NCI-H1092 treated with DMSO at 0.1 percent for 48 hours (cell line): ENCODE measurements at regions not wholly inside any gene's neighbourhood (a gene's known extent, or its start where the extent isn't known, plus 50 kb on each side); places are given as distances from the start of the nearest gene placed in this dataset.
"Not testable (repeated sequence)": the region's sequence is repeated elsewhere in the genome, so short reads cannot be mapped to it uniquely, and the experiment has no call there.

Experiments used
- DNase-seq: peaks from one replicate; lab custom pipeline; 2025; lab: John Stamatoyannopoulos, UW

DNA sequence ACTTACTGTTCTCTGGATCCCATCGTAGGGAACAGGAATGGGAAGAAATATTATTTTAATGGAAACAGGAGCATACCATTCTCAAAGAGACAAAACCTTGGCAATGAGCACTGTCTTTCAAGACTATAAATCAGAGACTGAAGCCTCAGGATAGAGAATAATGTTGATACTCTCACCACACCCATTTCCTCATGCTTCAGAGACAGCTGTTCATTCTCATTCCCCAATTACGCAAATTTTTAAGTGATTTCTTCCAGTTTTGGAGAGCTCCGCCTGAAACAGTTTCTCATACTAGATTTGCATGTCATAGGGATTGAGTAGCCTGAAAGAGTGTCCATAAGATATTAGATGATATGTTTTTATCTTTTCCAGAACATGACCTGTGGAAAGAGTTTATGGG is 290.5 kb upstream of the RASA1 start:
- DNase-seq = no peak

DNA sequence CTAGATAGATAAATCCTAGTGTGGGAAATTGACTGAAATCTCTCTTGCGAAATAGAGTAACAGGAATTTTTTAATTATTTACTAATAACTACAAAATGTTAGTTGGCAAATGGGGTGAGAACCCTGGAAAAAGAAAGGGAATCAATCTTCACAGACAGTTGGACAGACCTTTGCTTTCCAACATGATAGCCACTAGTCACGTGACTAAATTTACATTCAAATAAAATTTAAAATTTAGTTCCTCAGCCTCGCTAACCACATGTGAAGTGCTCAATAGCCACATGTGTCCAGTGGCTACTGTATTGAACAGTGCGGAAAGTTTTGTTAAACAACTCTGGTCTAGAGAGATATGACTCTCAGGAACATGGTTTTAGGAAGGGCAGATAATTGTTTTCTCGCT is 289.9 kb upstream of the RASA1 start:
- no peak for DNase-seq

DNA sequence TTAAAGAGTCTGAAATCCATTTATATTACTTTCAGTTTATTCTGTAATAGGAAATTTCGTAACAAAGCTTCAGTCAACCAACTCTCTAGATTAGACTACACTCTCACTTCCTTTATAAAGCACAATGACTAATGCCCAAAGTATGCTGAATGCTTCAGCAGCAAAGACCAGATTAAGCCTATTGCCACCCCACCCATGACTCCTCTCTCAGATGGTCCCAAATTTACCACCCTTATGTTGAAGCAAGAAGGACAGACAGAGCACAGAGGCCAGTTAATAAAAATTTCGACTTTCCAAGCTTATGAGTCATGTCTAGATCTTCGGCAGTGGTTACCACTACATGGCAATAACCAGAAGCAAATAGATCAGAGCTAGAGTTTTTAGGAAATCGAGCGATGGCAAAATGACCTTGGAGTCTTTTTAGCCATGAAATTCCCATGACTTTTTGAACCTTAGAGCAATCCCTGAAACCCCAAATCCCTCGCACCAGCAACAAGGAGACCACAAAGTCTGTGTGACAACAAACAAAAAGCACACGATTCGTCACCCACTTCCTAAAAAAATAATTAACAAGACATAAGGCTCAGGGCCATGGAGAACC is 287.8 kb upstream of the RASA1 start:
- no peak for DNase-seq

DNA sequence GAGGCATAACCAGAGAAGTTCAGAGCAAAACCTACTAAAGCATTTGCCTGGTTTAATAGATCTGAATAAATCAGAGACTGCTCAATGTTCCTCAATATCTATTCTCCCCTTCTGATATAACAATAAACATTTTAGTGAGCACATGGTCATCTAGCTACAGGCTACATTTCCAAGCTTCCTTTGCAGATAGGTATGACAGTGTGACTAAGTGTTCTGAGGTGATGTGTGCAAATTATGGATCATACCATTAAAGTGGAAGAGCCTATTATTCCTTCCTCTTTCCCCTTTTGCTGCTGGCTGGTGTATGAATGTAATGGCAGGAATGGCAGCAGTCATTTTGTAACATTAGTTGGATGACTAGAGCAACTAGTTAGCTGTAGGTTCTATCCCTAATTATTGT is 285.8 kb upstream of the RASA1 start:
- DNase-seq = no peak

GRCh38 chr5:86983208-86983607 is 284.5 kb upstream of the RASA1 start:
- no peak for DNase-seq

DNA sequence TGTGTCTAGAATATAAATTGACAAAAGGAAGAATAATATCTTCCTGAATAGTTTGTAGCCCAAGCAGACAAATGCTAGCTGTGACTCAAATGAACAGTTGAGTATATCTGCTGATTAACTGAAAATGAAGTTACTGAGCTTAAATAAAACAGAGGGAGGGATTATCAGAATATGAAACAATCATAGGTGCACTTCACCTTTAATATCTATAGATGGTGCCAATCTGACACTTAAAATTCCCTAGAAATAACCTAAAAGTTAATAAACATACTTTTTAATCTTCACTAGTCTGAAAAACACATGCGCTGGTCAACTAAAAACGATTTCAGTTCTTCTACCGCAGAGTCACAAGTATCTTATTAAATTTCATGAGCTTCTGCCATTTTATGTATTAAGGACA is 280.8 kb upstream of the RASA1 start:
- no peak for DNase-seq

- DNase-seq = no peak
Observed at GRCh38 chr5:86997516-86997915, 270.2 kb upstream of the RASA1 start.

- no peak for DNase-seq
Observed at GRCh38 chr5:86999951-87000350, 267.7 kb upstream of the RASA1 start.

- no peak for DNase-seq
Observed at GRCh38 chr5:87002485-87002884, 265.2 kb upstream of the RASA1 start.

DNA sequence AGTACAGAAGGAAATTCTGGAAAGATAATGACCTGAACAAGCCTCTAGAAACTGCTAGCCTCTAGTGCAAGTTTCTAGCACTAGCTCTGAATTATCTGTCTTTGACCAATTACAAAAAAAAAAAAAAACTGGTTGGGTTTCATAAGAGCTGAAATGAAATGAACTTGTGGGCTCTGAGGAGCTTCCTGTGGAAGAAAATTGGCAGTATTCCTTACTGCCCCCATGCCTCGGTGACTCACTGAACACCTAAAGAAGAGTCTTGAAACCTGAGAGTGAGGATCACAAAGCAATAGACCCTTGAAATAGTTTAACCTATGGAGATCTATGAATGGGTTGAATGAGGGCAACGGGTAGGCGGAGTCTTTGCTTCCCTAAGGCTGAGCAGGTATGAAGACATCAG is 263.6 kb upstream of the RASA1 start:
- DNase-seq = no peak

DNA sequence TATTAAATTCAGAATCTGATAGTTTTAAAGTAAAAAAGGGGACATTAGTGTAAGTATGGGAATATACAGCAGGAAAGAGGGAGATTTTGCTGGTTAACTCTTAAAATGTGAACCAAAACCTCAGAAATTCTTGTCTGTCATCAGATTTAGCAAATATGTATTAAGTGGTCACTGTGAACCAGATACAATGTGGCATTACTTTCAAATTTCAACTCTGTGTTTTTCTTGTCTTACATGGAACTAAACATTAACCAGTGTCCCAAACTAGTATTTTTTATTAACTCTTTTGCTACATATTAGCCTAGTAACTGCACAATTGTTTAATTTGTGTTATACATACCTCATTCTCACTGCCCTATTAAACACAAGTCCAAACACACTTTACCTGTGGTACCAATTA is 259.9 kb upstream of the RASA1 start:
- DNase-seq = no peak

GRCh38 chr5:87008751-87009560 is 258.7 kb upstream of the RASA1 start:
- no peak for DNase-seq

DNA sequence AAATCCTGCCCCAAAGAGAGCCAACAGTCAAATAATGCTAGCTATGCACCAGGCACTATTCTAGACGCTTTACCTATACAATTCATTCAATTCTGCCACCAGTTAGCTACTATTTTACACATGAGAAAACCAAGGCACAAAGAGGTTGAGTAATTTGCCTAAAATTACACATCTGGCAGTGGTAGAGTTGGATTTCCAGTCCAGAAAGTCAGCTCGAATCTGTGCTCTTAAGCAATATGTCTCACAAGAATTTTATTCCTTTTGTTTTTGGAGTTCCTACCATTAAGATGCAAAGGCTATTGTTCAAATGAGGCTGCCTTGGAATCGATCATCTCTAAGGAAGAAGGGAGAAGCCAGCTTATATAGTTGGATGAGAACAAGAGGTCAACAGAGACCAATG is 256.9 kb upstream of the RASA1 start:
- no peak for DNase-seq

- DNase-seq = no peak
Observed at GRCh38 chr5:87015901-87016300, 251.8 kb upstream of the RASA1 start.

DNA sequence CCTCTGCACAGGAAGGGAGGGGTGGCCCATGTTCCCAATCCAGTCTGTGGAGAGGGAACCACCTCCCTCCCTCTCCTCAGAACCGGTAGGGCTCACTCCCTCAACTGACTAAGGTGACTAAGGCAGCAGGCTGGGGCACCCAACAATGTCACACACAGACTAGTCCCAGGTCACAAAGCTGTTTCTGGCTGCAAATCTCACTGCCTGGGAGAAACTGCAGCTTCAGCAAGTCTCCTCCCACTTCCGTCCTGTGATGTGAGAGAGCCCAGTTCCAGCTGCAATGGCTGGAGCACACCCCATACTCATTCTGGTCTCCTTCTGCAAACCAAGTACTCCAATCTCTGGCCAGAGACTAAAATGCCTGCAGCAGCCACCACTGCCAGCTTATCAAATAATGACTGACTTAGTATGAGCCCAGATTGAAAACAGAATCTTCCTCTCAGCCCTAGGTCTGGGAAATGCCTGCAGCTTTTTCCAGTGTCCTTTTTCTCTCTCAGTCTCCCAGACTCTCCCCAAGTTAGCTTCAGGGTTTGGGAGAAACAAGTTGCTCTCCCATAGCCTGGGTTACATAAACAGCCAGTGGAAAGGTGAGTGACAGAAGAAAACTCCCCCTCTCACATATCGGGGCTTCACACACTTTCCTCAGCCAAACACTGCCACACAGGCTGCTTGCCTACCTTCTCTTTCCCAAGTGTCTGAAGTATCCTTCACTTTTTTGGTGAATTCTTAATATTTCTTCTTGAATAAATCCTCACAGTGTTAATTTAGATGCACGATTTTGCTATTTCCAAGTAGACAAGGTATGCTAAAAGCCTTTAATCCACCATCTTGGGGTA is 247.4 kb upstream of the RASA1 start:
- DNase-seq = no peak

- no peak for DNase-seq
Observed at GRCh38 chr5:87022415-87022814, 245.3 kb upstream of the RASA1 start.

DNA sequence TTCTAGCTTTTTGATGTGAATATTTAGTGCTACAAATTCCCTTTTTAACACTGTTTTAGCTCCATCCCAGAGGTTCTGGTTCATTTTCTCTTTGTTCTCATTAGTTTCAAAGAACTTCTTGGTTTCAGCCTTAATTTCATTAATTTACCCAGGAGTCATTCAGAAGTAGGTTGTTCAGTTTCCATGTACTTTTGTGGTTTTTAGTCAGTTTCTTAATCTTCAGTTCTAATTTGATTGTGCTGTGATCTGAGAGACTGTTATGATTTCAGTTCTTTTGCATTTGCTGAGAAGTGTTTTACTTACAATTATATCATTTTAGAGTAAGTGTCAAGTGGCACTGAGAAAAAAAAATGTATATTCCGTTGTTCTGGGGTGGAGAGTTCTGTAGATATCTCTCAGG is 240.1 kb upstream of the RASA1 start:
- DNase-seq = no peak

- no peak for DNase-seq
Observed at GRCh38 chr5:87029951-87030350, 237.7 kb upstream of the RASA1 start.

GRCh38 chr5:87030699-87031098 is 237.0 kb upstream of the RASA1 start:
- DNase-seq = no peak

DNA sequence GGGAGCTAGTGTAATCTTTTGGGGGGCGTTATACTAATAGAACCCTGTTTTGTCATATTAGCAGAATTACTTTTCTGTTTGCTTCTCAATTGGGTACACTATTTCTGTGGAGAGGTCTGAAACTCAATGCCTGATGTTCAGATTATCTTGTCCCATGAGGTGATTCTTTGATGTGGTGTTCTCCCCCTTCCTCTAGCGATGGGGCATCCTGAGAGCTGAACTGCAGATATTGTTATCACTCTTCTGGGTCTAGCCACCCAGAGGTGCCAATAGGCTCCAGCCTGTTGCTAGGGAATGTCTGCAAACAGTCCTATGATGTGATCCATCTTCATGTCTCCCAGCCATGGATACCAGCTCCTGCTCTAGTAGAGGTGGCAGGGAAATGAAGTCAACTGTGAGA is 233.1 kb upstream of the RASA1 start:
- no peak for DNase-seq

- no peak for DNase-seq
Observed at GRCh38 chr5:87042554-87042953, 225.1 kb upstream of the RASA1 start.

DNA sequence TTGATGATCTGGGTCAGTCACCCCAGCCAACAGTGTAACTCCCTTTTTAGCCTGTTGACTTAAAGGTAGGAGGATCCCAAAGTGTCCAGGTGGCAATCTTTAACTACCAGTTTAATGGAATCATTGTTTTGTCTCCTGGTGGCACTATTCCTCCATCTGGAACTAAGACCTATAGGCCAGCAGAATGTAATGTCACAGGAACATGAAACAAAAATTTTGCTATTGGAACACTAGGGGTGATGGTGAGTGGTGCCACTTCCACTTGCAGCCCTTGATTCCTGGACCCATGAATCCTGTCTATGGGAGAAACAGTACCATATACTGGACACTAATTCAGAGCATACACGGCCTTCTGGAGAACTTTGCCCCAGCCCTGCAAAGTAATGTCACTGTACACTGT is 219.5 kb upstream of the RASA1 start:
- DNase-seq = no peak

DNA sequence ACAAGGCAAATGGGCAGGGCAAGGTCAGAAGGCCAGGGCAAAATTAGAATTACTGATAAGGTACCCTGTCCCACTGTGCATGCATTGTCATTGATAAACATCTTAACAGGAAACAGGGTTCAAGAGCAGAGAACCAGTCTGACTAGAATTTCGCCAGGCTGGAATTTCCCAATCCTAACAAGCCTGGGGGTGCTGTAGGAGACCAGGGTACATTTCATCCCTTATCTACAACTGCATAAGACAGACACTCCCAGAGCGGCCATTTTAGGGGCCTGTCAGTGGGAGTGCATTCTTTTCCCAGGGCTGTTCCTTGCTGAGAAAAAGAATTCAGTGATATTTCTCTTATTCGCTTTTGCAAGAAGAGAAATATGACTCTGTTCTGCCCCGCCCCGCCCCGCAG is 218.7 kb upstream of the RASA1 start:
- not testable (repeated sequence) for DNase-seq
